ENCODE measurements at regions not wholly inside any gene's neighbourhood (a gene's known extent, or its start where the extent isn't known, plus 50 kb on each side); places are given as distances from the start of the nearest gene placed in this dataset.
"Not testable (repeated sequence)": the region's sequence is repeated elsewhere in the genome, so short reads cannot be mapped to it uniquely, and the experiment has no call there.

DNA sequence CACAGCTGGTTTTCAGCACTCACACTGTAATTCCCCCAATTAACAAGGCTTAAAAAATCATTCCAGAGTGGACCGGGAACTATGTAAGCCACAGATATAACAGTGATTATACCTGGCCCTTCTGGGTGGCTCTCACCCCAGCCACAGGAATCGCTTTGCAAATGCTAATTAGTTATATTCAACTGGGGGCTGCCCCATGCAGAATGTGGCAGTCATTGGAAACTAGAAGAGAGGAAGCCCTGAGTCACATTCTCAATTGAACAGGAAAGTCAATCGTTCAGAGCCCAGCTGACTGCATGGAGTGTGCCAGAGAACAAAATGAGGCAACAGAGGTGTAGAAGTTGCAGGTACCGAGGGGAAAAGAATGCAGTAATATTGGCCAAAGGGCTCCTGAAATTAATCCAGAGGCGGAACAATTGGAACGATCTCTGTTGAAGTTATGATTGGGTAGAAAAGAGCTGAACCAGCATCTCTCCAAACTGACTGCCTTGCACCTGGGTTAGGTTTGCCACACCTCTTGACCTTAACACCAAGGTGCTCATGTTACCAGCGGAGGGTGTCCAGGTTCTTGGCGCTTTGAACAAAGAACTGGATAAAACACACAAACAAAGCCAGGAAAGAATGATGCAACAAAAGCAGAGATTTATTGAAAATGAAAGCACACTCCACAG, 909.7 kb upstream of the AUTS2 start:
- peak; percentile 18 for DNase-seq (ENCODE audit: low read depth, low spot score)

DNA sequence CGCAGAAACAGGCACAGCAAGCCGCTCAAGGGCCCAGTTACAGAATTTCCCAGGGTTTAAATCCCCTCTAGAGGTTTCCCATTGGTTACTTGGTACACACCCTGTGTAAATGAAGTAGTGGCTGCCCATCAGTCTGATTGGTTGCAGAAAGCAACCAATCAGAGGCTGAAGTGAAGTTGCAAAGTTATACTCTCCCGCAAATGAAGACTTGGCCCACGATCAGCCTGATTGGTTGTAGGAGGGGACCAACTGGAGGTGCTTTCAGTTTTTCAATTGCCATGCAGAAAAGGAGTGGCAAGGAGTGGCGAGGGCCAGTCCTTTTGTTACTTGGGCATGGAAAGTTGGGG, 909.2 kb upstream of the AUTS2 start:
- no peak for DNase-seq (ENCODE audit: low read depth, low spot score)

DNA sequence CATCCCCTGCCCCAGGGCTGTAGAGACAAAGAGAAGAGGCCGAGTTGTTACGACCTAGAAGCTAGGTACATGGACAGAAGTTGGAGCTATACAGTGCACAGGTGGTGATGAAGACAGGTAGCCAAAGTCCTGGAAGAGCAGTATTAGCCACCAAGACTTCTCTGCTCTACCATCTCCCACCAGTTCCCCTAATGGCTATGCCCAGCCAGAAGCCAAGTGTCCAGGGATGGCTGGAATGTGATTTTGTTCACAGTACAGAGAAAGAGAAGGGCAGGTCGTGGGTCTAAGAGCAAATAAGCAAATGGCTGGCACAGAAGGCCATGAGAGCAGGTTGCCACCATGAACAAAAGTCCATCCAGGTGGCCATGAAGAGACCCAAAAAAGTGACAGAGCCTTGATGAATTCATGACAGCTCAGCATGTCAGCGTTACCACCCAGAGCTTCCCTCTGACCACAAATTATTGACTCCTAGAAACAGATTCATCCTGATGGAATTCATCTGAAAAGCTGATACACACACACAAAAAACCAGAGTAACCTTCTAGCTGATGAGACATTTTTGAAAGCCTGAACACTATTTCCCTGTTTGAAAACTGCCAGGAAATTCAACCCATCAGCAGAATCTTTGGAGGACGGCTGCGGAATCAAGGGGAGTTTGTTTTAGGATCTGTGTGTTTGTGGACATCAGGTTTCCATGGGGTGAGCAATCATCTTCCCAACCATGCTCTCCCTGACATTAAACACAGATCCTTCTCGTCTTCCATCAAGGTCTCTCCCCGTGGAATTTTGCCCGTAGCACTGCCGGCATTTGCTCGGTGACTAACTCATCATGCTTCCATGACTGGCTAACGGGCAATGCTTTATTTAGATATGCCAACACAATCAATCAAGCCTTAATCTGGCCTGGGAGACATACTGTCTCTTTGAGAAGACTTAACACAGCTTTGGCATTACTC, 906.7 kb upstream of the AUTS2 start:
- DNase-seq (ENCODE audit: low read depth, low spot score), result no peak

DNA sequence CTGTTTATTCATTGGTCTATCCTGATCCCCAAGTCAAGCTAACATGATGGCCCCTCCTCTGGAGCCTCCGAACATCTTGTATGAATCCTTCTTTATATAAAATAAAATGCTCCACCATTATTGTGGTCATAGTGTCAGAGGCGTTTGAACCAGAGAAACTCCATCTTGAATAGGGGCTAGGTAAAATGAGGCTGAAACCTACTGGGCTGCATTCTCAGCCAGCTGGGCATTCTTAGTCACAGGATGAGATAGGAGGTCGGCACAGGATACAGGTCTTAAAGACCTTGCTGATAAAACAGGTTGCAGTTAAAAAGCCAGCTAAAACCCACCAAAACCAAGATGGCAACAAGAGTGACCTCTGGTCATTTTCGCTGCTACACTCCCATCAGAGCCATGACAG, 905.8 kb upstream of the AUTS2 start:
- DNase-seq (ENCODE audit: low read depth, low spot score), result no peak

DNA sequence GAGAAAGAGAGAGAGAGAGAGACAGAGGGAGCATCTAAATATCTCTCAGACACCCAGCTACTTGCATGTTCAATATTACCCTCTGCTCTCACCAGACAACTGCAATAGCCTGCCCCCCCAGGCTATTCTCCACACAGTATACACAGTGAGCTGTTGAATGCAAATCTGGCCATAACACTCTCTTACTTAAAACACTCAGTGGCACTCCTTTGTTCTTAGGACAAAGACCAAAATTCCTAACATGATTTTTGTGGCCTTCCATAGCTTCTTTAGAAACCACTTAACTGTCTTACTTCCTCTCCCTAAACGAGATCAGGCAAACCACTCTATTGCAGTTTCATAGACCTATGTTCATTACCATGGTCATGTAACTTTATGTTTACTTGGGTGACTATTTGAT, 903.6 kb upstream of the AUTS2 start:
- peak; percentile 29 for DNase-seq (ENCODE audit: low read depth, low spot score)

DNA sequence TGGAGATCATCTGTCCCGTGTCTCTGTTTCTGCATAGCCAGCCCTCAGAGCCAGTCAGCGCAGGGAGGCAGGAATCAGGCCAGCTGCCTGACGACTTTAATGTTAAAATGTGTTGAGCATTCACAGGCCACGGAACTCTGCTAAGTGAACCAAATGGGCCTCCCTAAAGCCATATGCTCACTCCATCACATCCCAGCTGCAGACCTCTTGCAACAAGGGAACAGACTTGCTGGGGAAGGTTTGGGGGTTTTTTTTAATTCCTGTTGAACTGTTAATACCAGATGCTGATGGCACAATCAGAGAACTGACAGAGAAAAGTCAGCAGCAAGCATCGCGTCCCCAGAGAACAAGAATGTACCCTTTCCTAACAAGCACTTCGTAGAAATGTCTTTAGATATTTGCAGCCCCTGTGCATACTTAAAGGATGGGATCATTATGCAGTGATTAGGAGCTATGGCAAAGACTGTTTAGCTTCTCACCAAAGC, 900.4 kb upstream of the AUTS2 start:
- no peak for DNase-seq (ENCODE audit: low read depth, low spot score)

DNA sequence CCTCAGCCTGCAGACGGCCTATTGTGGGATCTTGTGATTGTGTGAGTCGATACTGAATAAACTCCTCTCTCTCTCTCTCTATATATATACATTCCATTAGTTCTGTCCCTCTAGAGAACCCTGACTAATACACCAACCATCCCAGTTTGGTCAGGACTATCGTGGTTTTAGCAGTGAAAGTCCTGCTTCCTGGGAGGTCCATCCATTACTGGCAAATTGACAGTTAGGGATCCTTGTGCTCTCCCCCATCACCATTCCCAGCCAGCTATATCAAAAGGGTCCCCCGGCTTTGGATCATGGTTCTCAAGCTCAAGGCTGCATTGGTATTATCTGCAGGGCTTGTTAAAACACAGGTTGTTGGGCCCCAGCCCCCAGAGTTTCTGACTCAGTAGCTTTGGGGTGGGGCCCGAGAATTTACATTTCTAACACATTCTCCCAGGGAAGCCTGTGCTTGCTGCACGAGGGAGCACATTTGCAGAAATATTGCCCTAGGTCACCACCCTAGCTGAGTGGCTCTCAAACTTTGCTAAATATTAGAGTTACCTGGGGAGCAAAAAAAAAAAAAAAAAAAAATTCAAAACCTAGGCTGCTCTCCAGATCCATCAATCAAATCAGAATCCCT, 899.1 kb upstream of the AUTS2 start:
- no peak for DNase-seq (ENCODE audit: low read depth, low spot score)

DNA sequence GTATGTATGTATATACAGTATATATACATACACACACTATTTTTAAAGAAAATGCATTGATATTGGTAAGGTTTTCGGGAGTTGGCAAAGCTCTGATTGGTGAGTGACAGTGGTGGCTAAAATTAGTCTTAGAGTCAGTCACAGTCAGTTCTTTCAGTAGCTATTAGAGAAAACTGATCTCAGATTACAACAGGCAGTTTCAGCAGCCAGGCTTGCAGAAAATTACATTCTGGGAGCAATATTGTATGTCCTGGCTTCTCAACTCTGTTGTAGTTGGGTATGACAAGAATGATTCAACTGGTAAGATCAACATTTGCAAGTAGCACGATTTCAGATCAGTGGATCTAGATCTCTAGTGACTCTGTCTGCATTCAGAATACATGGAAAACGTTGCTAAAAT, 897.9 kb upstream of the AUTS2 start:
- DNase-seq (ENCODE audit: low read depth, low spot score), result no peak

DNA sequence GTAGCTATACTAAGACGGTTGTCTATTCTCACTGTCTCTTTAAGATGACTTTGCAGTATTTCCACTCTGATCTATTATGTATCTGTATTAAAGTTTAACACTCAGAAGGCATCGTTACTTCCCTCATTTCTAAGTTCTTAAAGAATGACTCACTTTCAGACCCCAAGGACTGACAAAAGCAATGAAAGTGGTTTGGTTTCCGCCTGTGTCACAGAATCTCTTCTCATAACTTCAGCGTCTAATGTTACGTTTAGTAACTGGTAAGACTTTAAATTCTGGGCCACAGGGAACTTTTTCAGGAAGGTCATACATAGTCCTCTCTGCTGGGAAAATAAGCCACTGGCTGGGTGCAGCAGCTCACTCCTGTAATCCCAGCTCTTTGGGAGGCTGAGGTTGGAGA, 892.0 kb upstream of the AUTS2 start:
- no peak for DNase-seq (ENCODE audit: low read depth, low spot score)

DNA sequence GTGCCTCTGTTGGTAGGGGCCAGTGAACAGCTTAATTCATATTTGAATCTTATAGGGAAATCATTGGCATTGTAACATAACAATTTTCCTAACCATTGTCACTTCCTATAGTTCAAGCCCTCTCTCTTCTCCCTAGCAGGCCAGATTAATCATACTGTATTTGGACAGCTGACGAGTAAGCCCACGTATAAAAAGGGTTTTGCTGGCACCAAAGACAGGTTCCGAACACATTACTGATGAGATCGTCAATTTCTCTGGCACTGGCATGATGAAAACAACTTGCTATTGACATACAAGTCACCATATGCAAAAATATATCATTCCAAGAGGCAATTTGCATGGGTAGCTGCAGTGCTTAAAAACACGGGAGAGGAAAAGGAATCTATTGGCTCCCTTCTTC, 891.1 kb upstream of the AUTS2 start:
- DNase-seq (ENCODE audit: low read depth, low spot score), result no peak

DNA sequence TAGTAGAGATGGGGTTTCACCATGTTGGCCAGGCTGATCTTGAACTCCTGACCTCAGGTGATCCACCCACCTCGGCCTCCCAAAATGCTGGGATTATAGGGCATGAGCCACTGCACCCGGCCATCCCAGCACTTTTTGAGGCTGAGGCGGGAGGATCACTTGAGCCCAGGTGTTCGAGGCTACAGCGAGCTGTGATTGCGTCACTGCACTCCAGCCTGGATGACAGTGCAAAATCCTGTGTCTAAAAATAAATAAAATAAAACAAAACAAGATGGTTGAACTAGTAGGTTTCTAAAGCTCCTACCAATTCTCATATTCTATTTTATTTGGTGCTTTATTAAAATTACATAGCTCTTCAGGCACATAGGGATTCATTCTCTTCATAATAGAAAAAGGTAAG, 890.3 kb upstream of the AUTS2 start:
- no peak for DNase-seq (ENCODE audit: low read depth, low spot score)

DNA sequence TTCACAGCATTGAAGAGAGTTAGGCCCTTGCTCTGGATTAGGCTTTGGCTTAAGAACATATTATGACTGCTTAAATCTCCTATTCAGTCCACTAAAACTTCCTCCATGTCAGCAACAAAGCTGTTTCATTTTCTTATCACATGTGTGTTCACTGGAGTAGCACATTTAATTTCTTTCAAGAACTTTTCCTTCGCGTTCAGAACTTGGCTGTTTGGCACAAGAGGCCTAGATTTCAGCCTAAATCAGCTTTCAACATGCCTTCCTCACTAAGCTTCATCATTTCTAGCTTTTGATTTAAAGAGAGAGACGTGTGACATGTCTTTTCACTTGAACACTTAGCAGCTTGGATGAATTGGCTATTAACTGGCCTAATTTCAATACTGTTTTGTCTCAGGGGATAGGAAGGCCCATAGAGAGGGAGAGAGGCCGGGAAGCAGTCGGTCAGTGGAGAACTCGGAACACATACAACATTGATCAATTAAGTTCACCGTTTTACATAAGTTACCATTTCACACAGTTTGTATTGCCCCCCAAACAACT, 885.2 kb upstream of the AUTS2 start:
- no peak for DNase-seq (ENCODE audit: low read depth, low spot score)

DNA sequence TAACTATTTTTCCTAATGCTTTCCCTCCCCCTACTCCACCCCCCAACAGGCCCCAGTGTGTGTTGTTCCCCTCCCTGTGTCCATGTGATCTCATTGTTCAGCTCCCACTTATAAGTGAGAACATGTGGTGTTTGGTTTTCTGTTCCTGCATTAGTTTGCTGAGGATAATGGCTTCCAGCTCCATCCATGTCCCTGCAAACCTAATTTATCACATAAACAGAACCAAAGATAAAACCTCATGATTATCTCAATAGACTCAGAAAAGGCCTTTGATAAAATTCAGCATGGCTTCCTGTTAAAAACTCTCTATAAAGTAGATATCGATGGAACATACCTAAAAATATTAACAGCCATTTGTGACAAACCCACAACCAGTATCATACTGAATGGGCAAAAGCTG, 884.1 kb upstream of the AUTS2 start:
- not testable (repeated sequence) for DNase-seq (ENCODE audit: low read depth, low spot score)

DNA sequence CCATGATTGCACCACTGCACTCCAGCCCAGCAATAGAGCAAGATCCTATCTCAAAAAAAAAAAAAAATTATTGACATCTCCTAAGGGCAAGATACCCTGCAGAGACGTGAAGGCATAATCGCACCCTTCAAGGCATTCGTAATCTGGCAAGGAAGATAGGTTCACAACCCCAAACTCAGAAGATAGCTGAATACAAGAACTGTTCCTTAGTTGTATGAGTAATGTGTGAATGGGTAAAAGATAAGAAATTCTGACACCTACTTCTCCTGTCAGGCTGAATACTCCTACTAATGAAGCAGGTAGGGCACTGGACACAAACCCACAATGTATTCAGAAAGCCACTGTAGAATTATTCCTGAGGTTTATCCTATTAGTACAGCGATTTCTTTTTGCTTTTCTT, 882.4 kb upstream of the AUTS2 start:
- DNase-seq (ENCODE audit: low read depth, low spot score), result no peak

DNA sequence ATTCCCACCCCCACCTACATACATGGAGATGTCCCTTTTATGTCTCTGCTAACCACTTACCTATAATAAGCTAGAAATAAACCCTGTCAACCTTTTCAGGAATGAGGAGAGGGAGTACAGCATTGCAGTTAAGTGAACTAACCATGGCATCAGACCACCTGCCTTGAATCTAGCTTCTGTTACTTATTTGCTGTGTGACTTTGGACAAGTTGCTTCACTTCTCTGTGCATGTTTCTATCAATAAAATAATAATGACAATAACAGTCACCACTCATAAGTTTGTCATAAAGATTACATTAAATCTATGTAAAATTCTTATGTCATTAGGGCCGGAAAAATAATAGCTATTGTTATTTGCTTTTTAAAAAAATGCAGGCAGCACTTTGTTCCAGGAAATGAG, 881.1 kb upstream of the AUTS2 start:
- no peak for DNase-seq (ENCODE audit: low read depth, low spot score)

DNA sequence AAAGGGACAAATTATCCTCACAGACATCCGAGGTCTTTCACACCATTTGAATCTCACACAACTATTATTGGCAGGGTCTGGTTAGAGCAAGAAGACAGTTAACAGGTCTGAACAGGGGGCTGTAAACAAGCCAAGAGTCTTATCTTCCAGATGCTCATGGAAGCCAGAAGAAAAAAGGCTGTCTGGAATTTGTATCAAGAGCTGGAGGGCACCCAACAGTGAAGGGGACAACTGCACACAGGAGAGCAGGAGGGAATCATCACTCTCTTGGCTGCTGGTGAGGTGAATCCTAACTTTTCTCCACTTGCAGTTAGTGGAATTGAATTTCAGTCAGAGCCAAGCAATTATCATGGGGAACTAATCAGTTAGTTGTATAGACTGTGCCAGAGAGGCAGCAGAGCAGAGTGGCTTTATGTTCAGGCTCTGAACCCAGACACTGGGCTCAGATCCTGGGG, 880.2 kb upstream of the AUTS2 start:
- DNase-seq (ENCODE audit: low read depth, low spot score), result peak; percentile 74

DNA sequence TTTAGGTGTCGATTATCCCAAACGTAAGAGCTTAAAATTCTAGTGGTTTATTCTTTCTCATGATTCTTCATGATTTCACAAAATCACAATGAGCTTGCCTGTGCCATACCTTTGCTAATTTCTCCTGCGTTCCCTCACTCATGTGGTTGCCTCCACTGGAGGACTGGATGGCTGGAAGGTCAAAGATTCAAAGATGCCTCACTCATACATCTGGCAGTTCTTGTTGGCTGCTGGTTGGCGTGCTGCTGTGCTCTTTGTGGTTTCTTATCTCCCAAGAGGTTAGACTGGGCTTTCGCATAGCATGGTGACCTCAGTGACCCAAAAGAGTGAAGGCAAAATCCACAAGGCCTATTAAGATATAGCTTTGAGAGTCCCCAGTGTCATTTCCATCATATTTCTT, 877.6 kb upstream of the AUTS2 start:
- DNase-seq (ENCODE audit: low read depth, low spot score), result no peak

DNA sequence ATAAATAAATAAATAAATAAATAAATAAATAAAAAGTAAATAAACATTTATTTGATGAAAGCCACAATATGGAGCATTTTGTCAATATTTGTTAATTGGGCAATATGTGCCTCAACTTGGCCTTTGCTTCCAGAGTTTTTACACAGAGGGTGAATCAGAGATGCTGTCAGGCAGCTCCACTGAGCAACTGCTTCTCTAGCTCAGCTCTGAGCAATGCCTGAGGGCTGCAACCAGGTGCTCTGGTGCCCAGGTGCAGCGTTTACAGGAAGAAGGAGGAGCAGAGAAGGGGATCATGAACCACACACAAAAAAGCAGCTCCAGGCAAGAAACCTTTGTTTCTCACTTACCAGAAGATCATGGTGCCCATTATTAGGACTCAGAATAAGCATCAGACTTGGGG, 876.2 kb upstream of the AUTS2 start:
- no peak for DNase-seq (ENCODE audit: low read depth, low spot score)

DNA sequence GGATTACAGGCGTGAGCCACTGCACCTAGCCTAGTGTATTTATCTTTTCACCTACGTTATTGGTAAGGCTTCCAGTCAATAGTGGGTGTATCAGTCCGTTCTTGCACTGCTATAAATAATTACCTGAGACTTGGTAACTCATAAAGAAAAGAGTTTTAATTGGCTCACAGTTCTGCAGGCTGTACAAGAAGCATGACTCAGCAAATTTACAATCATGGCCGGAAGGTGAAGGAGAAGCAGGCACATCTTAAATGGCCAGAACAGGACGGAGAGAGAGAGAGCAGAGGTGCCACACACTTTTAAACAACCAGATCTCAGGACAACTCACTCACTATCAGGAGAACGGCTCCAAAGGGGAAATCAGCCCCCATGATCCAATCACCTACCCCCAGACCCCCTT, 873.3 kb upstream of the AUTS2 start:
- no peak for DNase-seq (ENCODE audit: low read depth, low spot score)

DNA sequence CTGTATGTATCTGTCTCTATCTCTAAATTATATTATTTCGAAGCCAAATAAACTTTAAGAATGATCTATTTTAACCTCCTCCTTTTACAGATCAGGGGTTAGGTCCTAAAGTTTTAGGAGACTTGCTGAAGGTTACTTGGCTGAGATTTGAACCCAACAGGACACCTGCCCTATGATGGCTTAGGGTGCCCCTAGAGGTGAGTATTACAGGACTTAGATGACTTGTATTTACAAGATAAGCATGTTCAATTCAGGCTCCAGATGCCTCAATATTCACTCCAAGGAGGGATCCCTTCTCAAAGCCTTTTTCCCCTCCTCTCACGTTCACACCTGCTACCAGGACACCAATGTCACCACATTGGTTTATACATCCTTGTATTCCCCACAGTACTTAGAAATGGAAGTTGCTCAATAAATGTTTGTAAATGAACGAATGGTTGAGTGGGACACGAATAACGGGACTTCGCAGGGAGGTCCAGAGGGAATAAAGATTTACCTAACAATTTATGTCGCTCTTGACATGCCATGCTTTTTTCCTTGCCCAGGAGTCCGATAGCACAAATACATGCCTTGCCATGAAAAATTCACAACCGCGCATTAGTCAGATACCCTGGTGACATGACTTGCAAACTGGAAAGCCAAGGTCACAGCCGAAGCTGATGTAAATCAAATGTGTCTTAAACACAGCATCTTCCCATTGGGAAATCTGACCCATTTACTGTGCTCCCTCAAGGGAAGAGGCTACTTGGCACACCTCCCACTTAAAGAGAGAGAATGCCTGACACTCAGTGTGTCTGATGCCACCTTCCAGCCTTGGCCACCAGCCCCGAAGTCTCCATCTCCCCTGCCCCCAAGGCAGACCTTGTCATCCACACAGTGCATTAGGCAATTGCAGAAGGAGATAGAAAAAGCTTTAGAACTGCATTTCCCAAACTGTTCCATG, 872.2 kb upstream of the AUTS2 start:
- DNase-seq (ENCODE audit: low read depth, low spot score), result no peak

DNA sequence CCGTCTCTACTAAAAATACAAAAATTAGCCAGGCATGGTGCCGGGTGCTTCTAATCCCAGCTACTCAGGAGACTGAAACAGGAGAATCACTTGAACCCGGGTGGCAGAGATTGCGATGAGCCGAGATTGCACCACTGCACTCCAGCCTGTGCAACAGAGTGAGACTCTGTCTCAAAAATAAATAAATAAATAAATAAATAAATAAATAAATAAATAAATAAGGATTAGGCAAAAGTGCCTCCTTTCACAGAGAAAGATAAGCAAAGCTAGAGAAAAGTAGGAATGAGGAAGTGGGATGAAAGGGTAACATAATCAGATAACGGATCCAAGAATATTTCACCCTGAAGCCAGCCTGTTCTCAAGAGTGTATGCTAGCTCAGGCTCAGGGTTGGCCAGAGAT, 869.6 kb upstream of the AUTS2 start:
- not testable (repeated sequence) for DNase-seq (ENCODE audit: low read depth, low spot score)

Data from ELF-1 (cell line).